PC-3 (cell line): ENCODE measurements at regions not wholly inside any gene's neighbourhood (a gene's known extent, or its start where the extent isn't known, plus 50 kb on each side); places are given as distances from the start of the nearest gene placed in this dataset.

Source experiments
- EZH2 ChIP-seq: fragments of 300-600 bp; sonication (generic); IDR thresholded peaks from one replicate; pipeline ENCODE4 v1.6.1; 2017; ENCODE audit warnings: antibody characterized with exemption, mild to moderate bottlenecking, low read length; ENCODE audit not compliant: unreplicated experiment
- EZH2phosphoT487 ChIP-seq: fragments of 300-600 bp; sonication (generic); IDR thresholded peaks from 2 replicates; pipeline ENCODE4 v1.6.1; 2018; ENCODE audit warnings: mild to moderate bottlenecking, antibody characterized with exemption, low read length, borderline replicate concordance
- TF ChIP-seq, protein P1 (sequence below): fragments of 300-600 bp; sonication (generic); conservative IDR thresholded peaks from 2 replicates; pipeline ENCODE4 v1.5.1; 2017; ENCODE audit warnings: antibody characterized with exemption, low read depth, mild to moderate bottlenecking, low read length

DNA sequence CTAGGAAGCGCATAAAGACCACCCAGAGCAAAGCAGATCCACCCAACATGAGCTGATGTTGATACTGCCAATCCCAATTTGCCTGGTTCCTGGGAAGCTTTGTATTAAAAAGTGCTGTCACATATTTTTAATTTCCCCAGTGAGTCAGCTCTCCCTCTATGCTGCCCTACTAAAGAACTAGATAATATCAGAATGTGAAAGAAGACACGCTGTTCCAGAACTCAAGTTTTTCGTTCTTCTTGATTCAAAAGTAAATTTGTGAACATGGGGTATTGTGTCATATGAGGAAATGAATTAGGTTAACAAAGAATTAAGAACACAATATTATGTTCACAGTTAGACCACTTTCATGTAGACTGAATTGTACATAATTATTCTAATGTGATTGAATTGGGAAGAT is 734.2 kb upstream of the ALCAM start:
- TF ChIP-seq, protein P1, sequence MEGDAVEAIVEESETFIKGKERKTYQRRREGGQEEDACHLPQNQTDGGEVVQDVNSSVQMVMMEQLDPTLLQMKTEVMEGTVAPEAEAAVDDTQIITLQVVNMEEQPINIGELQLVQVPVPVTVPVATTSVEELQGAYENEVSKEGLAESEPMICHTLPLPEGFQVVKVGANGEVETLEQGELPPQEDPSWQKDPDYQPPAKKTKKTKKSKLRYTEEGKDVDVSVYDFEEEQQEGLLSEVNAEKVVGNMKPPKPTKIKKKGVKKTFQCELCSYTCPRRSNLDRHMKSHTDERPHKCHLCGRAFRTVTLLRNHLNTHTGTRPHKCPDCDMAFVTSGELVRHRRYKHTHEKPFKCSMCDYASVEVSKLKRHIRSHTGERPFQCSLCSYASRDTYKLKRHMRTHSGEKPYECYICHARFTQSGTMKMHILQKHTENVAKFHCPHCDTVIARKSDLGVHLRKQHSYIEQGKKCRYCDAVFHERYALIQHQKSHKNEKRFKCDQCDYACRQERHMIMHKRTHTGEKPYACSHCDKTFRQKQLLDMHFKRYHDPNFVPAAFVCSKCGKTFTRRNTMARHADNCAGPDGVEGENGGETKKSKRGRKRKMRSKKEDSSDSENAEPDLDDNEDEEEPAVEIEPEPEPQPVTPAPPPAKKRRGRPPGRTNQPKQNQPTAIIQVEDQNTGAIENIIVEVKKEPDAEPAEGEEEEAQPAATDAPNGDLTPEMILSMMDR, result no peak
- no peak for TF ChIP-seq EZH2
- TF ChIP-seq EZH2phosphoT487, result no peak
